Astrocyte (in vitro differentiated cells and primary cell): ENCODE measurements at regions not wholly inside any gene's neighbourhood (a gene's known extent, or its start where the extent isn't known, plus 50 kb on each side); places are given as distances from the start of the nearest gene placed in this dataset.
"Not testable (repeated sequence)": the region's sequence is repeated elsewhere in the genome, so short reads cannot be mapped to it uniquely, and the experiment has no call there.

Source experiments
- DNase-seq: peaks from one replicate; pipeline ENCODE4 v3.0.0-alpha.2; 2010; ENCODE audit warnings: low read depth
- FAIRE-seq: peaks from 2 replicates; lab custom pipeline; 2011; peaks lifted over from hg19 to GRCh38; lab: Jason Lieb, UNC
- H2AFZ ChIP-seq: 2 replicates; pipeline ENCODE4 v1.6.0; 2012; ENCODE audit warnings: low read depth, low read length, inconsistent platforms
- H3K27ac ChIP-seq: 2 replicates; pipeline ENCODE4 v1.5.1; 2011; ENCODE audit warnings: low read depth, low read length, inconsistent platforms
- H3K27me3 ChIP-seq: 2 replicates; pipeline ENCODE4 v1.6.0; 2011; ENCODE audit warnings: low read length, inconsistent platforms; ENCODE audit not compliant: insufficient read depth
- H3K36me3 ChIP-seq: 2 replicates; pipeline ENCODE4 v1.5.1; 2011; ENCODE audit warnings: low read length, inconsistent platforms; ENCODE audit not compliant: insufficient read depth
- H3K4me1 ChIP-seq: 2 replicates; pipeline ENCODE4 v1.5.1; 2011; ENCODE audit warnings: low read length, inconsistent platforms; ENCODE audit not compliant: insufficient read depth
- H3K4me2 ChIP-seq: 2 replicates; pipeline ENCODE4 v1.6.0; 2012; ENCODE audit warnings: low read length, inconsistent platforms
- H3K4me3 ChIP-seq: 2 replicates; pipeline ENCODE4 v1.5.1; 2011; ENCODE audit warnings: low read depth, mild to moderate bottlenecking, low read length, inconsistent platforms; ENCODE audit not compliant: insufficient read depth
- H3K79me2 ChIP-seq: 2 replicates; pipeline ENCODE4 v1.6.0; 2012; ENCODE audit warnings: mild to moderate bottlenecking, low read length, inconsistent platforms; ENCODE audit not compliant: insufficient read depth
- H3K9ac ChIP-seq: 2 replicates; pipeline ENCODE4 v1.6.0; 2012; ENCODE audit warnings: mild to moderate bottlenecking, low read length, inconsistent platforms
- H3K9me3 ChIP-seq: 2 replicates; pipeline ENCODE4 v1.5.1; 2012; ENCODE audit warnings: low read depth, mild to moderate bottlenecking, low read length, inconsistent platforms; ENCODE audit not compliant: insufficient read depth
- H4K20me1 ChIP-seq: 2 replicates; pipeline ENCODE4 v1.6.0; 2012; ENCODE audit warnings: low read length, inconsistent platforms; ENCODE audit not compliant: insufficient read depth
- H3K27ac Mint-ChIP-seq: one replicate; pipeline ENCODE4 v1.8.0; 2021; ENCODE audit warnings: mild to moderate bottlenecking, mixed read lengths; ENCODE audit not compliant: unreplicated experiment
- H3K27me3 Mint-ChIP-seq: one replicate; pipeline ENCODE4 v1.8.0; 2021; ENCODE audit warnings: low read depth, mixed read lengths; ENCODE audit not compliant: unreplicated experiment
- H3K36me3 Mint-ChIP-seq: one replicate; pipeline ENCODE4 v1.8.0; 2021; ENCODE audit warnings: low read depth, mixed read lengths; ENCODE audit not compliant: unreplicated experiment
- H3K4me1 Mint-ChIP-seq: one replicate; pipeline ENCODE4 v1.8.0; 2021; ENCODE audit warnings: low read depth, mixed read lengths; ENCODE audit not compliant: unreplicated experiment
- H3K4me3 Mint-ChIP-seq: one replicate; pipeline ENCODE4 v1.8.0; 2021; ENCODE audit warnings: mild to moderate bottlenecking, moderate library complexity, mixed read lengths; ENCODE audit not compliant: unreplicated experiment
- H3K9me3 Mint-ChIP-seq: one replicate; pipeline ENCODE4 v1.8.0; 2021; ENCODE audit warnings: mild to moderate bottlenecking, mixed read lengths; ENCODE audit not compliant: unreplicated experiment
- EZH2 ChIP-seq: IDR thresholded peaks from 2 replicates; pipeline ENCODE4 v1.6.1; 2012; ENCODE audit warnings: mild to moderate bottlenecking, low read length, inconsistent platforms; ENCODE audit not compliant: insufficient read depth
- TF ChIP-seq, protein P1 (sequence below): IDR thresholded peaks from 2 replicates; pipeline ENCODE4 v1.5.1; 2011; ENCODE audit warnings: low read depth, mild to moderate bottlenecking, inconsistent platforms, low read length, moderate library complexity; ENCODE audit not compliant: insufficient read depth

DNA sequence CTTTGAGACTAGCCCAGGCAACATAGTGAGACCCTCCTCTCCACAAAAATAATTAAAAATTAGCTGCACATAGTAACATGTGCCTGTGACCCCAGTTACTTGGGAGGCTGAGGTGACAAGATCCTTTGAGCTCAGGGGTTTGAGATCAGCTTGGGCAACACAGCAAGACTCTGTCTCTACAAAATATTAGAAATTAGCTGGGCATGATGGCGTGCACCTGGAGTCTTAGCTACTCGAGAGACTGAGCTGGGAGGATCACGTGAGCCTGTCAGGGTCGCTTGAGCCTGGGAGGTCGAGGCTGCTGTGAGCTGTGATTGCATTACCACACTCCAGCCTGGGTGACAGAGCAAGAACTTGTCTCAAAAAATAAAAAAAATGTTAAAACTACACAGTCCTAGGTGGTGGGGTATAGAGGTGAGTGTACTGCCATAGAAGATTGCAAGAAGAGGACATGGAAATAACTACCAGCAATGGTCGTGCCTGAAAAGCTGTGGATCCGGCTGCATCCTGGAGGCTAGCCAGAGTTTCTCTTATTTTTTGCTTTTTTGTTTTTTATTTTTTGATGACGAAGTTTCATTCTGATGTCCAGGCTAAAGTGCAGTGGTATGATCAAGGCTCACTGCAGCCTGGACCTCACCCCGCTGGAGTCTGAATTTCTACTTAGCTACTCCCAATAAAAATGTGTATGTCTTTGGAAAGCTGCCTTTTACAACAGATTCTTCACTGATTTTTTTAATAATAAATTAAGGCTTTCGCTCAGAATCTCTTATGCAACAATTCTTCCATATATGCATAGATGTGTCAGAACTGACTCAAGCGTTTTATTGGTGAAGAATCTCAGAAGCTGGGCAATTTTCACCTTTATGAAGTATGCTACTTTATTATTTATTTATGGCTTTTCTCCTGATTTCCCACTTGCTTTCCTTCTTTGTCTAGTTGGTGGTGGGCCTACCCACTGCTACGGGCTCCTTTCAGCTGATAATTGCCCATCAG lies 393.8 kb downstream of the TSHZ3 start:
- no peaks in the 10 kb centered on the region for H3K9me3 Mint-ChIP-seq
- no peak overlapping the region for H3K27ac Mint-ChIP-seq

DNA sequence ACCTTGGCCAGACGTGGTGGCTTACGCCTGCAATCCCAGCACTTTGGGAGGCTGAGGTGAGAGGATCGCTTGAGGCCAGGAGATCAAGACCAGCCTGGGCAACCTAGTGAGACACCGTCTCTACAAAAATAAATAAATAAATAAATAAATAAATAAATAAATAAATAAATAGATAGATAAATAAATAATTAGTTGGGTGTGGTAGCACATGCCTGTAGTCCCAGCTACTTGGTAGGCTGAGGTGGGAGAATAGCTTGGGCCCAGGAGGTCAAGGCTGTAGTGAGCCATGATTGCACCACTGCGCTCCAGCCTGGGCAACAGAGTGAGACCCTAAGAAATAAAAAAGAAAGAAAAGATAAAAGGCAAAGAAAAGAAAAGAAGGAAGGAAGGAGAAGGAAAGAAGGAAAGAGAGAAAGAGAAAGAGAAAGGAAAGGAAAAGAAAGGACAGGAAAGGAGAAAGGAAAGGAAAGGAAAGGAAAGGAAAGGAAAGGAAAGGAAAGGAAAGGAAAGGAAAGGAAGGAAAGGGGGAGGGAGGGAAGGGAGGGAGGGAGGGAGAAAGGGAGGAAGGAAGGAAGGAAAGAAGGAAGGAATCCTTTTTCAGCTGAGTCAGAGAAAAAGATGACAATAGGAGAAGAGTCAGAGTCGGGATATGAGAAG lies 404.8 kb downstream of the TSHZ3 start:
- H3K4me1 Mint-ChIP-seq, H3K36me3 Mint-ChIP-seq, H3K4me3 Mint-ChIP-seq, H3K27me3 ChIP-seq, H3K4me3 ChIP-seq, H3K9me3 ChIP-seq, H4K20me1 ChIP-seq, H3K36me3 ChIP-seq, FAIRE-seq, H3K9me3 Mint-ChIP-seq, H3K27ac Mint-ChIP-seq, H3K4me2 ChIP-seq, H3K79me2 ChIP-seq, H2AFZ ChIP-seq, H3K4me1 ChIP-seq, DNase-seq, H3K27ac ChIP-seq, H3K9ac ChIP-seq: not testable (repeated sequence)
- peaks cover 27% of the 10 kb centered on the region for H3K27me3 Mint-ChIP-seq

More for the DNA sequence above, 393.8 kb downstream of the TSHZ3 start:
- Histone ChIP-seq H2AFZ (no peak overlapping the region), H3K4me2 (no peak overlapping the region), H3K27me3 (no peaks in the 10 kb centered on the region), H3K36me3 (no peaks in the 10 kb centered on the region), H3K4me3 (no peak overlapping the region), H3K4me1 (no peaks in the 10 kb centered on the region), H3K9me3 (no peaks in the 10 kb centered on the region), H3K79me2 (no peaks in the 10 kb centered on the region), H4K20me1 (no peaks in the 10 kb centered on the region), H3K9ac (no peak overlapping the region), H3K27ac (no peak overlapping the region)
- Mint-ChIP-seq H3K36me3 (no peaks in the 10 kb centered on the region), H3K27me3 (peaks cover 24% of the 10 kb centered on the region), H3K4me1 (no peaks in the 10 kb centered on the region), H3K4me3 (no peak overlapping the region)
- no peak for FAIRE-seq
- no peak for DNase-seq
- TF ChIP-seq EZH2 = no peak
- TF ChIP-seq, protein P1, sequence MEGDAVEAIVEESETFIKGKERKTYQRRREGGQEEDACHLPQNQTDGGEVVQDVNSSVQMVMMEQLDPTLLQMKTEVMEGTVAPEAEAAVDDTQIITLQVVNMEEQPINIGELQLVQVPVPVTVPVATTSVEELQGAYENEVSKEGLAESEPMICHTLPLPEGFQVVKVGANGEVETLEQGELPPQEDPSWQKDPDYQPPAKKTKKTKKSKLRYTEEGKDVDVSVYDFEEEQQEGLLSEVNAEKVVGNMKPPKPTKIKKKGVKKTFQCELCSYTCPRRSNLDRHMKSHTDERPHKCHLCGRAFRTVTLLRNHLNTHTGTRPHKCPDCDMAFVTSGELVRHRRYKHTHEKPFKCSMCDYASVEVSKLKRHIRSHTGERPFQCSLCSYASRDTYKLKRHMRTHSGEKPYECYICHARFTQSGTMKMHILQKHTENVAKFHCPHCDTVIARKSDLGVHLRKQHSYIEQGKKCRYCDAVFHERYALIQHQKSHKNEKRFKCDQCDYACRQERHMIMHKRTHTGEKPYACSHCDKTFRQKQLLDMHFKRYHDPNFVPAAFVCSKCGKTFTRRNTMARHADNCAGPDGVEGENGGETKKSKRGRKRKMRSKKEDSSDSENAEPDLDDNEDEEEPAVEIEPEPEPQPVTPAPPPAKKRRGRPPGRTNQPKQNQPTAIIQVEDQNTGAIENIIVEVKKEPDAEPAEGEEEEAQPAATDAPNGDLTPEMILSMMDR = no peak

GRCh38 chr19:30943101-30943843 lies 406.0 kb downstream of the TSHZ3 start:
- Histone ChIP-seq H2AFZ (no peak overlapping the region), H3K4me3 (no peak overlapping the region), H3K27ac (no peak overlapping the region), H3K9me3 (peaks cover 5% of the 10 kb centered on the region), H3K36me3 (no peaks in the 10 kb centered on the region), H3K79me2 (no peaks in the 10 kb centered on the region), H3K4me1 (no peaks in the 10 kb centered on the region), H3K27me3 (no peaks in the 10 kb centered on the region), H3K4me2 (no peak overlapping the region), H3K9ac (no peak overlapping the region), H4K20me1 (no peaks in the 10 kb centered on the region)
- H3K9me3 Mint-ChIP-seq = no peaks in the 10 kb centered on the region
- H3K27ac Mint-ChIP-seq = no peak overlapping the region
- no peak for FAIRE-seq
- peaks cover 27% of the 10 kb centered on the region for H3K27me3 Mint-ChIP-seq
- H3K4me1 Mint-ChIP-seq = no peaks in the 10 kb centered on the region
- no peaks in the 10 kb centered on the region for H3K36me3 Mint-ChIP-seq
- TF ChIP-seq EZH2 = no peak
- TF ChIP-seq, protein P1 = no peak
- H3K4me3 Mint-ChIP-seq = no peak overlapping the region
- no peak for DNase-seq
